Cardiac septum (tissue), 1 donor: ENCODE measurements at regions not wholly inside any gene's neighbourhood (a gene's known extent, or its start where the extent isn't known, plus 50 kb on each side); places are given as distances from the start of the nearest gene placed in this dataset.
"Not testable (repeated sequence)": the region's sequence is repeated elsewhere in the genome, so short reads cannot be mapped to it uniquely, and the experiment has no call there.

Experiments
- DNase-seq: peaks from one replicate; pipeline ENCODE4 v3.0.0-alpha.2; 2020; ENCODE audit warnings: low spot score
- intact Hi-C: fragments of 100-400 bp; cut with DNase I; formaldehyde crosslinking; loops from one replicate; pipeline ENCODE4 v1.14.0; 2022
- donor health status: DM: no; HTN: no; CAD: no.

DNA sequence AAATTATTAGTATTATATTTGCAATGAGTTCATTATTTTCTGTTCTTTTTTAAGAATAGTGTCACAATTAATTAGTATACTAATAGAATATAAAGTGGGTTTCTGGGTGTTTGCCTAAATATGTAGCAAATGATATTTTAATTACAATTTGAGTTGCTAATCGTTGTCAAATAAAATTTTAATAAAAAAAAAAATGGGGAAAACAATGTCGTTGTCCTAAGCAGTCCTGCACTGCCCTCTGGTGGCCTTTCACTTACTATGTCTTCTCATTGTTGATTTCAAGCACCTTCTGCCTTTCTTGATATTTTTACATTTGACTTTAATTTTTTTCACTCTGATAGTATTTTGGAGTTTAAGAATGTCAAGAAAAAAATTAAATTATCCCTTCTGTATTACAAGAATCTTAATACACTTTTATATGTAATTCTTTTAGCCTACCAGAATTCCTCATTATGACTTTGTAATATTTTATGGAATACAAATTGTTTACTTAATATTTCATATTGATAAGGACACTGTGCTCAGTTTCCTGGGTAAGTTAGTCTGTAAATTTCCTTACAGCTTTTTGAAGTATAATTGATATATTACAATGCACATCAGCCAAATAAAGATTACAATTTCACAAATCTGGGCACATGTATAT, 104.5 kb upstream of the FMN2 start:
- no peak for DNase-seq
- intact Hi-C loops: no loop called here

DNA sequence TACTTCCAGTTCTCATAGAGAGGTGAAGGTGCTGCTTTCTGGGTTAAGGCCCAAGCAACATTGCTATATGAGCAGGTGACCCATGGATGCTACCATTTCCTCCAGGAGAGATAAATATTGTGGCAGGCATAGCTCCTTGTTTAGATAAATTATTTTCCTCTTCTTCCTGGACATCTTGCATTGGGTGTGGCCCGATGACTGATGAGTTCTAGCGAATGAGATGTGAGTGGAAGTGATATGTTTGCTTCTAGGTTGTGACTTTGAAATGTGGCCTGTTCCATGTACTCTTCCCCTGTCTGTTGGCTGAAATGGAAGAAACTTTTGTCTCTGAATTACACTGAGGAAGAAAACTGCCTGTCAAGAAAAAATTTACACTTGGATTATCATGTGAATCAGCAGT, 101.7 kb upstream of the FMN2 start:
- DNase-seq: no peak
- intact Hi-C loops: no loop called here

DNA sequence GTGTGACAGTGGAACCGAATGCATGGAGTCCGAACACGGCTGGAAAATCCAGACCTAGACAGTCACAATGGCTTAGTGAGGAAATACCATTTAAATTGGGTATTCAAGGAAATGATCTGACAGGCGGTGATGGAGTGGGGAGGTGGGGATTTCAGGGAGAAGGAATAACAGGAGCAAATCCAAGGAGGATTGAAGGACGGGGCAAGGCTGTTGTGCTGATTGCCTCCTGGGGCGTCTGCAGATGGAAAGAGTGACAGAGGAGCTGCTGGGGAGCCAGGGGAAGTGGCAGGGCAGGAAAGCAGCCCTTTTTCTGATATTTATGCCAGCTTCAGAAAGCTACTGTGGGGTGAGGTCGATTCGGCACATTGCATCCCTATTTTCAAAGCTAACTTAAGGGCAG, 99.1 kb upstream of the FMN2 start:
- DNase-seq, intact Hi-C loops: not testable (repeated sequence)

DNA sequence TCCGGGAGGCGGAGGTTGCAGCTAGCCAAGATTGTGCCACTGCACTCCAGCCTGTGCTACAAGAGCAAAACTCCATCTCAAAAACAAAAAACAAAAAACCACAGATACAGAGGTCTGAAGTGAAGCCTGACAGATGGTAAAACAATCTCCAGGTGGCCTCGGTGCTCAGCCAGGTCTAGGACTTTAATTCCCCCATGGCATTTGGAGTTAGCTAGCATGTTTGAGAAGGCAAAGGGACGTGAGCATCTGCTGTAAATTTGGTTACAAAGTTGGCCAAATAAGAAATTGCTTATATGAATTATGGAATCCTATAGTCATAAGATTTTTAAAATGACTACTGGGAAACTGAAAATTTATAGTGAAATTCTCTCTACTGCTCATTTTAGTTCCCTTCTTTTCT, 98.3 kb upstream of the FMN2 start:
- intact Hi-C loops: no loop called here
- DNase-seq: no peak

DNA sequence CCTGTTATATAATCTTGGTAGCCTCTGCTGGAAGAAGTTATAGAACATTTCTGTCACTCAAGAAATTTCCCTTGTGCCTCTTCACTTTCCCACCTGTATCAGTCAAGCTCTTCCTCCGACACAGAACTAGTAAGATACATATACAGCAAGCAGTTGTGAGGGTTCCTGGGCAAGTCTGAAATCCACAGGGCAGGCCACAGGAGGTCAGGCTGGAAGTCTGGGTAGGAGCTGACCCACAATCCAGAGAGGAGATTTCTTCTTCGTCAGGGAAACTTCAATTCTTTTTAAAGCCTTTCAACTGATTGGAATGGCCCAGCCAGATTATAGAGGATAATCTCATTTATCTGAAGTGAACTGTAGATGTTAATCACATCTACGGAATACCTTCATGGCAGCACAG, 96.4 kb upstream of the FMN2 start:
- no peak for DNase-seq
- intact Hi-C loops: no loop called here

DNA sequence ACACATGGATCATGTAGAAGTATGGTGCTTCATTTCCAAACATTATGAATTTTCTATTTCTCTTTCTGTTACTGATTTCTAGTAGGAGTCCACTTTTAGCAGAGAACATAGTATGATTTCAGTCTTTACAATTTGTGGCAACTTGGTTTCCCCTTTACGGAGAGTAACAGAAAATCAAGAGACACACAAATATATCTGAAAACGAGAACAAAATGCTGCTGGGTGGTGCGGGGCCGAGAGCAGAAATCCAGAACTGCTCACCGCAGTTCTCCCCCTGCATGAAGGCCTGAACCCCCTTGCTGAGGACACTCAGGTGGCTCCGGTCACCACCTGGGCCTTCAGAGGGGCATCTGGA, 94.5 kb upstream of the FMN2 start:
- DNase-seq: no peak
- intact Hi-C loops: no loop called here

DNA sequence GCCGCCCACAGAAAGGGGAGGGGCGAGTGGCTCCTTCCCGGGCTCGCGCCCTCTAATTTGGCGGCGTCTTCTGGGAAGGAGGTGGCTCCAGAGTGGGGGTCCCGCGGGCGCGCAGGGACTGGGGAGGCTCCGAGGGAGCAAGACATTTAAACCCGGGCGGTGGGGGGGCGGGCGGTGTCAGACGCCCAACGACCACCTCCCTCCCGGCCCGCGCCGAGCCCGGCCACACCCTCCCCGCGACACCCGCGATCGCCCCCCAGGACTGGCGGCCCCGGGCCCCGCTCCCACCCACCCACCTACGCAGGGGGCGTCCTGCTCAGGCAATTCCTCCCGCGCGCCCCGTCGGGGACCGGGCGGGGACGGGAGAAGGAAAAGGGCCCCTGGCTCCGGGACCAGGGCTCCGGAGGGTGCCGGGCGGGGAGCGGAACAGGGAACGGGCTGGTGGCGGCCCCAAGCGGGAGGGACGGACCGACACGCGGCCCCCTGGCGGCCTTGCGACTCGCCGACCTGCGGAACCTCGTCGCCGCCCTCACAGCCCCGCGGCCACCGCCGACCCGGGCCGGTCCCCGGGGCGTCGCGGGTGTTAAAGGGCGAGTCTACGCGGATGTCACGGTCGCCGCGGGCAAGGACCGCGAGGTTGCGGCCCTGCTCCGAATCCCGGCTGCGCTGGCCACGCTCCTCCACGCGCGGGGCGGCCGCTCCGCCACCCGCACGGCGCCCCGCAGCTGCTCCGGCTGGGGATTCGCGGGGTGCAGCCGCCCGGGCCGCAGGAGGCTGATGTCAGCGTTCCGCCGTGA, 94.0 kb upstream of the FMN2 start:
- no peak for DNase-seq
- intact Hi-C loops: no loop called here

DNA sequence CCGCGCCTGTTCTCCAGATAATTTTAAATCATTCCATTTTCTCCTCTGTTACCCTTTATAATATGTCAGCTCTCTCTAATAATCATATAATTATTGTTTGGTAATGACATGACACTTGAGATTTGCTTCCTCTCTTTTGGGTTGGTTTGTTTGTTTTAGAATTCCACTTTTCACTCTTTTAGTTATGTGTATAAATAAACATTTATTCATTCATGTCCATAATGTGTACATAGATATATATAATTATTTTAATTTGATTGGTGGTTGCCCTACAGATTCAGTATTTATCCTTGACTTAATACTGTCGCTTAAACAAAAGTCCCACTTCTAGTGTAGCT, 93.4 kb upstream of the FMN2 start:
- no peak for DNase-seq
- intact Hi-C loops: no loop called here

DNA sequence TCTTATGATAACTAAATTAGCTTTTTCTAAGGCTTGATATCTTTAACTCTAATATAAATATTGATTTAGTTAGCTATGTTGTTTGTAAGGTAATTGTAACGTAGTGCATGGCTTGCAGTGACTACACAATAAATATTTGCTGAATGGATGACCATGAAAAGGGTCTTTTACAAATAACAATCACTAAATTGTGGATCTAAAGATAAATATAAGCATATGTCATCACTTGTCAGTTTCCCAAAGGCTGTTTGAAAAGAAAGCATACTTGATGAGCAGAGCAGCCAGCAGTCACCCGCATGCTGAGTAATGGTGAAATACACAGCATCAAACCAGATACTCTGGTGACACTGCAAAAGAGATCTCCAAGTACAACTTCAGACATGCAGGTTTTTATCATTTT, 92.5 kb upstream of the FMN2 start:
- no peak for DNase-seq
- intact Hi-C loops: no loop called here

DNA sequence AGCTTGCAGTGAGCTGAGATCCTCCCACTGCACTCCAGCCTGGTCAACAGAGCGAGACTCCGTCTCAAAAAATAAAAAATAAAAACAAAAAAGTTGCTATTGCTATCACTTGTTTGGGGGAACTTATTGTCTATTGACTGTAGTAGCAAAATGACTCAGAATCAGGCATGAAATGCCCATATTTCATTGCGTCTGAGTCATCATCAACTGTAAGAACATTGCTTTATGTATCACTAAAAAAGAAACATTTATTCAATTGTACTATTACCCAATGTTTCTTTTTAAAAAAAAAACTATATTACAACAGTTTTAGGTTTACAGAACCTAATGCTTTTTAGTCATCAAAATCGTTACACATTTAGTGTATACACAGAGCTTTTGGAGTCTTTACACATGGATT, 91.0 kb upstream of the FMN2 start:
- no peak for DNase-seq
- intact Hi-C loops: no loop called here

DNA sequence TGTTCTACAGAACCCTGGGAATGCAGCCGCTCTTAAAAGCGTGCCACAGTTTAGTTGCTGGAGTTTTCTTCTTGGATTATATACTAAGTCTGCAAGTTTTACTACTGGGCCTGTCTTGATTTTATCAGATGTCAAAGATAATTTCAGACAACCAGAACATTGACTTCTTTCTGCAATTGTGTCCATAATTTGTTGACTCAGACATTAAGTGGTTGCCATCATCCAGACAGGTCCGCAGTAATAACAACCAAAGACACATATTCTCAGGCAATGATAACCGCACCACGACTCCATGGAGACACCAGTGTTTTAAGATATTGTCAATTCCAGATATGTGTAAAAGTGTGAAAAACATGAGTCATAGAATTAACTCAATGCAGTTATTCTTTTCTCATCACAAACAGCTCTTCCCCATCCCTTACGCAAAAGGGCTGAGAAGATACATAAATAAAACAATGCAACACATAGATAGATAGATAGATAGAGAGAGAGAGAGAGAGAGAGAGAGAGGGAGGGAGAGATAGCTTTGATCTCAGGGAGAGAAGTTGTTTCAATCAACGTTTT, 90.4 kb upstream of the FMN2 start:
- DNase-seq: no peak
- intact Hi-C loops: no loop called here

DNA sequence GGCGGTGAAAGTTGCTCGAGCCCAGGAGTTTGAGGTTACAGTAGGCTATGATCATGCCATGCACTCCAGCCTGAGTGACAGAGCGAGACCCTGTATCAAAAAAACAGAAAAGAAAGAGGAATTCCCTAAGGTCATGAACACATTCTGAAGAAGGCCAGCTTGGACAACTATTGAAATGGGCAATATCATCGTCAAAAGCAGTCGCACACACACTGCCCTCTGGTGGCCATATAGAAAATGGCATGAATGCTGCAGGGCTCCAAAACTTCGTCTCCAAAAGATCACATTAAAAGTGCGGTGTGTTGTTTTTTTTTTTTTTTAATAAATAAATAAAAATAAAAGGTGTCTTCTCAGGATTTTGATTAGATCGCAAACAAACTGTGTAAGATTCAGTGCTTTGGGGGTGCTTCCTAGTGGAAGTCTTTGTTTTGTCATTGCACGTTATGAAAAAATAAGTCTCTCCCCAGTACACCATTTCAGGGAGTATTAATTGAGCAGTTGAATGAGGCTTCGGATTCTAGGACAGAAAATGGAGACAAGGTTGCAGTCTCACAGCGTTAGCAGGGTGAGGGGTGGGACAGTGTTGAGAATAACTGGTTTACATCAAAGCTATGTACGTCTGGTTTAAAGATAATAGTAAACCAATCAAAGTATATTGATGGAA, 87.5 kb upstream of the FMN2 start:
- intact Hi-C loops: no loop called here
- no peak for DNase-seq

DNA sequence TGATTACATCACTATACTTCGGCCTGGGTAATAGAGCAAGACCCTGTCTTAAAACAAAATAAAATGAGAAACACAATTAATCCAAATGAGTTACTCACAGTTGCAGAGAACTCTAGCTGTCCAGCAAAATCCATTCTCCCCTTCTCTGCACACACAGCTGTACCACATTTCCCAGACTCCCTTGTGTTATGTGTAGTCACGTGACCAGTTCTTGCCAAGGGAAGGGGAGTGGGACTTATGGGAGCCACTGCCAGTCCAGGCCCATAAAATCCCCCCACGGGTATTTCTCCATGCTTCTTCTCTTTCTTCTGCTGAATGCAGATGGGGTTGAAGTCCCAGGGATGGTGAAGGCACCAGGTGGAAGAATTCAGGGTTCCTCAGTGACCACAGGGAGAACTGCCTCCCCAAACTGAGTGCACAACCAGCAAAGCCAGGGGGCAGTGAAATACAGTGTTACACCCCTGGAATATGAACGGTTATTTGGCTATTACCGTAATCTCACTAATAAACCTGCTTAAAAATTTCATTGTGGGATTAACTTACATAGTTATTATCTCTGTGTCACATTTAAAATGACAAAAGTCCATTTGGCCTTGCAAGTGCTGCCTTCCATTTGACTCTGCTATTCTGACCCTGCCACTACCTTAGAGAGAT, 85.6 kb upstream of the FMN2 start:
- DNase-seq: no peak
- intact Hi-C loops: no loop called here

DNA sequence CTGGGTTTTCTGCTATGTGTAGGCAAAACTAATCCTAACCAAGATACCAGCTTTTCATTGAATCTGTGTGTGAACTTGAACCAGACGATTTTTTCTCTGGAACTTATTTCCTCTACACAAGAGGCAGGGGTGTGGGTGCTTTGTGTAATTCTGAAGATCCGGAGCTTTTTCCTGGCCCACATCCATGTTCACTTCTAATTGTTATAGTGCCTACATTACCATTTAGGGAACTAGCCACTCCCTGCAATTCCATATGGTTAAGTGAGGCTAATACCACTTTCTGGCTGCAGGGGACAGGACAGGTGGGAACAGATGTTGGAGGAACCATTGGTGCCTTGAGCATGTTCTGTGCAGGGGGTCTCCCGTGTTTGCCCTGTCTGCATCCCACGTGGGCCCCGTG, 83.4 kb upstream of the FMN2 start:
- DNase-seq: no peak
- intact Hi-C loops: no loop called here

DNA sequence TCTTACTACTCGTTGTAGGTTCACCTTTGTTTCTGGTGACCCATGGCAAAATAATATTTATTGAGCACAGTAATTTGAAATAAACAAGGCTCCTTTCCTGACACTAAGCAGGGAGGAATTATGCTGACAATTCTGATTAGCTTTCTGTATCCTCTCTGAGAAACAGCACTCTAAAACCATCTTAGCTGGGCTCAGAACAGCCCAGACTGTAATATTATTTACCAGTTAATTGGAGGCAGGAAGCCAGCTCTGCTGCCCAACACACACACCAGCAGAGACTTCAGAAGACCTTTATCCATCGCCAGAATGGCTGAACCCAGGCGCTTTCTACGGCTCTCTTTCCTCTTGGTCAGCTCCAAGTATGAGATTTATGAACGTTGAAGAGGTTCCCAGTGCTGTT, 77.6 kb upstream of the FMN2 start:
- no peak for DNase-seq
- intact Hi-C loops: no loop called here

DNA sequence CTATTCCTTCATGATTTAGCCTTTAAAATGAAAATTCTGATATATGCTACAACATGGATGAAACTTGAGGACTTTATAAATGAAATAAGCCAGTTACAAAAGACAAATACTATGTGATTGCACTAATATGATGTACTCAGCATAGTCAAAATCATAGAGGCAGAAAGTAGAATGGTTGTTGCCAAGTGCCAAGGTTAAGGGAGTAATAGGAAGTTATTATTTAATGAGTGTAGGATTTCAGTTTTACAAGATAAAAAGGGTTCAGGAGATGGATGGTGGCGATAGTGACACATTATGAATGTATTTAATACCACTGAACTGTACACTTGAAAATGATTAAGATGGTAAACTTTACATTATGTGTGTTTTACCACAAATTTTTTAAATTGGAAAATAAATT, 73.1 kb upstream of the FMN2 start:
- intact Hi-C loops: no loop called here
- DNase-seq: no peak

DNA sequence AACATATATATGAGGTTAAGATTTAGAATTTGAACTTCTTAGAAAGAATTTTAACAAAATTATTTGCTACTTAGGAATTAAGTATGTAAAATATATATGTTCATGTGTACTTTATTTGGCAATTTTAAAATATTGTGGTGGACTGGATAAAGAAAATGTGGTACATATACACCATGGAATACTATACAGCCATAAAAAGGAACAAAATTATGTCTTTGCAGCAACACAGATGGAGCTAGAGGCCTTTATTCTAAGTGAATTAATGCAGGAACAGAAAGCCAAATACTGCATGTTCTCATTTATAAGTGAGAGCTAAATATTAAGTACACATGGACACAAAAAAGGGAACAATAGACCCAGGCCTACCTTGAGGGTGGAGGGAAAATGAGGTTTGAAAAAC, 72.2 kb upstream of the FMN2 start:
- intact Hi-C loops: no loop called here
- DNase-seq: no peak

DNA sequence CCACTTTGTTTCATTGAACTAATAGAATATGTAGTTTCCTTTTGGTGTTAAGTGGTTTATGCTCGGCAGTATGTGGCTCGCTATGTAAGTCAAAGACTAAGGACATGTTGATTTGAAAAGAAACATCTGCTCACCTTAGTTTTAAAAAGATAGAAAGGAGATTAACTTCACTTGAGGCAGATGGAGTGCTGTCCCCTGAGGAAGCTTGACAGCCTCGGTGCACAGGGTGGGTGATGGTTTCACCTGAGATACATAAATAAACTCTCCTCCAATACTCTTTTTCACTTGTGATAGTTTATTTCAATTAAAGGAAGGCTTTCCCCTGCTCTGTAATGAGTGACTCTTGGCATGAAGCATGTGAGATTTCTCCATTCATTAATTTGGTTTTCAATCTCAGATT, 70.8 kb upstream of the FMN2 start:
- intact Hi-C loops: no loop called here
- DNase-seq: no peak

DNA sequence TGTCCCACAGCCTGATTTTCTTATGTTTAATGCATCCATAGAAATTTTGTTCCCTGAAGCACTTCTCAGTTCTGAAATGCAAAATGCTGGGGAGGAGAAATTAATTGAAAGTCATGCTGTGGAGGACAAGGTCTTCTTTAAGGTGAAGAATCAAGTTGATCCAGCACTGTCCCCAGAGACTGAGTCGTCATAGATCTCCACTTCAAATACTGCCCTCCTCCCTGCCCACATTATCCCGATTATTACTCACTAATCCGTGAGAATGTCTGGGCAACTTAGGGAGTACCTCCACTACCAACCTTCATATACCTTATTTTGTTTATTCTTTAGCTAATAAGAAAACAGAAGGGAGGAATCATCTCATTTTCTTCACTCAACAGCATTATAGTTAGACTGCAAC, 70.0 kb upstream of the FMN2 start:
- DNase-seq: no peak
- intact Hi-C loops: no loop called here

DNA sequence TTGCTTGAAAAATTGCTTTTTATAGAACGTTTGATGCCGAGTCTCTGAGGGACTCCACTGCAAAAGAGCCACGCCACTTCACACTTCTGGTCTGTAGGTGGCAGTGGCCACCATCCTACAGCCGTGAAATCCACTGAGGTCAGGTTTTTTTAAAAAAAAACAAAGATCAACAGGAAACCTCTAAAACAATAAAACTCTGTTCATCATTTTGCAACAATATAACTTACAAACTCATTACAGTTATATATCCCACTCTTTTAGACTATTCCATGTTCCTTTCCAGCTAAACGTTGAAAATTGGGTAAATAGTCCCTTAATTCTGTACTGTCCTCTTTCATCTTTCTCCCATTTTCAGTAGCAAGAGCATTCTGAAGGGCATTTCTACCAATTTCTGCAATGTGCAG, 64.6 kb upstream of the FMN2 start:
- no peak for DNase-seq
- intact Hi-C loops: loop anchor here (2.0 kb wide), 1 partner anchor 124 kb away; no protein-coding TSS in a partner anchor

DNA sequence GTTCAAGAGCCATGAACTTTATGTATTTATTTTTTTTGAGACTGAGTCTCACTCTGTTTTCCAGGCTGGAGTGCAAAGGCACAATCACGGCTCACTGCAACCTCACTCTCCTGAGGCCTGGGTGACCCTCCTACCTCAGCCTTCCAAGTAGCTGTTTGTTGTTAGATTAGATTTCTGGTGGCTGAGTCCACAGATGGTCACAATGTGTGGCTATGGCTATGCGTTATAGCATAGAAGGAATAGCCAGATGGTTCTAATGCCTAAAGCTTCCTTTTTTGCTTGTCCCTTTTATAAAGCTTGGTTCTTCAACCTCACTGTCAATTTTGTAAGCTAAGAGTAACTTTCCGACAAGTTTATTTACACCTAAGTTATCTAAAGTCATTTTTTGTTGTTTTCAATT, 62.3 kb upstream of the FMN2 start:
- DNase-seq: no peak
- intact Hi-C loops: no loop called here
